Testis (tissue), 2 donors: ENCODE measurements at regions not wholly inside any gene's neighbourhood (a gene's known extent, or its start where the extent isn't known, plus 50 kb on each side); places are given as distances from the start of the nearest gene placed in this dataset.

ENCODE experiments used
- POLR2A ChIP-seq: fragments of 450-650 bp; IDR thresholded peaks from one replicate; pipeline ENCODE4 v1.6.1; 2017; ENCODE audit warnings: antibody characterized with exemption, mild to moderate bottlenecking, moderate library complexity
- TF ChIP-seq, protein P1 (sequence below), 3 experiments: fragments of 450-650 bp in 2 of 3; fragments of 200-600 bp in 1 of 3; sonication (generic) in 1 of 3; IDR thresholded peaks; one replicate each; pipeline ENCODE4 v1.5.1; 2016 to 2019; ENCODE audit warnings: antibody characterized with exemption in 3 of 3, mild to moderate bottlenecking in 2 of 3, moderate library complexity in 1 of 3

DNA sequence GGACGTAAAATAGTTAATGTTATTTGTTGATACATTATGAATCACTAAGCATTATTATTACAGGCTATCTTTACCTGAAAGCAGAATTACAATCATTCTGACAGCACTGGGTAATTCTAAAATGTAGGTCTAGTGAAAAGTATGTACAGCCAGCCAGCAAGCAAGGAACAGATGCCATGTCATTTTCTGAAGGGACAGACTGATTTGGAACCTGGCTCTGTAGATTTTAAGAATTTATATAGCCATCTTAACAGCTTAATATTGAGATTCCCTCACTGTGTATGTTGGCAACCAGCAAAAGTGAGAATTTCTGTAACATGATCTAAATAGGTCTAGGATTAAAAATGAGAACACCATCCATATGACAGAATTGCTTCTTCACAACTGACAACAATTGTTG, 359.4 kb downstream of the ZIC4 start:
- no peak for TF ChIP-seq POLR2A
- TF ChIP-seq, protein P1, sequence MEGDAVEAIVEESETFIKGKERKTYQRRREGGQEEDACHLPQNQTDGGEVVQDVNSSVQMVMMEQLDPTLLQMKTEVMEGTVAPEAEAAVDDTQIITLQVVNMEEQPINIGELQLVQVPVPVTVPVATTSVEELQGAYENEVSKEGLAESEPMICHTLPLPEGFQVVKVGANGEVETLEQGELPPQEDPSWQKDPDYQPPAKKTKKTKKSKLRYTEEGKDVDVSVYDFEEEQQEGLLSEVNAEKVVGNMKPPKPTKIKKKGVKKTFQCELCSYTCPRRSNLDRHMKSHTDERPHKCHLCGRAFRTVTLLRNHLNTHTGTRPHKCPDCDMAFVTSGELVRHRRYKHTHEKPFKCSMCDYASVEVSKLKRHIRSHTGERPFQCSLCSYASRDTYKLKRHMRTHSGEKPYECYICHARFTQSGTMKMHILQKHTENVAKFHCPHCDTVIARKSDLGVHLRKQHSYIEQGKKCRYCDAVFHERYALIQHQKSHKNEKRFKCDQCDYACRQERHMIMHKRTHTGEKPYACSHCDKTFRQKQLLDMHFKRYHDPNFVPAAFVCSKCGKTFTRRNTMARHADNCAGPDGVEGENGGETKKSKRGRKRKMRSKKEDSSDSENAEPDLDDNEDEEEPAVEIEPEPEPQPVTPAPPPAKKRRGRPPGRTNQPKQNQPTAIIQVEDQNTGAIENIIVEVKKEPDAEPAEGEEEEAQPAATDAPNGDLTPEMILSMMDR (IDR thresholded peaks at IDR 0.05) = no peak
